ENCODE measurements at regions not wholly inside any gene's neighbourhood (a gene's known extent, or its start where the extent isn't known, plus 50 kb on each side); places are given as distances from the start of the nearest gene placed in this dataset.

DNA sequence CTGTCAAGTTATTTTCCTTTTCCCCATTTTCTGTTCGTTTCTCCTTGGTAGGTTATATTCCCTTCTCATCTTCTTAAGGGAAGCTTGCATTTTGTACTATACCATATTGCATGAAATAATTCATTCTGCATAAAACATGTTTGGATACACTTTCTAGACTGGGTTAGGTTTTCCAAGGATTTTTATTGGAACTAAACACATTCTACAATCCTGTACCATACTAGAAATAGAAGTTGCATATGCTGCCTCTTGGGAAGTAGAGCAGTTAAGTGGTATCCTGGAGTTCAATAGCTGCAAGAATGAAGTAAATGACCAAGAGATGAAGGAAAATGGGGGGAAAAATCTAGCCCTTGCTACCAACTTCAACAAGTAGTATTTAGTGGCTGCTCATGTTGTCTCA is 393.7 kb upstream of the SLIT2 start:
- no peaks in the 10 kb centered on the region for H3K9me3 ChIP-seq (ENCODE audit: insufficient read depth, low read depth)
- TF ChIP-seq, protein P1, sequence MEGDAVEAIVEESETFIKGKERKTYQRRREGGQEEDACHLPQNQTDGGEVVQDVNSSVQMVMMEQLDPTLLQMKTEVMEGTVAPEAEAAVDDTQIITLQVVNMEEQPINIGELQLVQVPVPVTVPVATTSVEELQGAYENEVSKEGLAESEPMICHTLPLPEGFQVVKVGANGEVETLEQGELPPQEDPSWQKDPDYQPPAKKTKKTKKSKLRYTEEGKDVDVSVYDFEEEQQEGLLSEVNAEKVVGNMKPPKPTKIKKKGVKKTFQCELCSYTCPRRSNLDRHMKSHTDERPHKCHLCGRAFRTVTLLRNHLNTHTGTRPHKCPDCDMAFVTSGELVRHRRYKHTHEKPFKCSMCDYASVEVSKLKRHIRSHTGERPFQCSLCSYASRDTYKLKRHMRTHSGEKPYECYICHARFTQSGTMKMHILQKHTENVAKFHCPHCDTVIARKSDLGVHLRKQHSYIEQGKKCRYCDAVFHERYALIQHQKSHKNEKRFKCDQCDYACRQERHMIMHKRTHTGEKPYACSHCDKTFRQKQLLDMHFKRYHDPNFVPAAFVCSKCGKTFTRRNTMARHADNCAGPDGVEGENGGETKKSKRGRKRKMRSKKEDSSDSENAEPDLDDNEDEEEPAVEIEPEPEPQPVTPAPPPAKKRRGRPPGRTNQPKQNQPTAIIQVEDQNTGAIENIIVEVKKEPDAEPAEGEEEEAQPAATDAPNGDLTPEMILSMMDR (conservative IDR thresholded peaks at IDR 0.05) = no peak
- no peak for TF ChIP-seq EZH2 (IDR thresholded peaks at IDR 0.05; ENCODE audit: low read depth)
- H3K4me2 ChIP-seq = no peak overlapping the region
- no peaks in the 10 kb centered on the region for H3F3A ChIP-seq (ENCODE audit: insufficient read depth, low read depth)
- no peak overlapping the region for H3K4me3 ChIP-seq
- H3K36me3 ChIP-seq (ENCODE audit: low read depth) = no peaks in the 10 kb centered on the region
- H3K4me1 ChIP-seq (replicated peaks; ENCODE audit: insufficient read depth) = no peaks in the 10 kb centered on the region
- no peaks in the 10 kb centered on the region for H3K9me2 ChIP-seq (ENCODE audit: insufficient read depth)
- ChIA-PET POLR2A (ENCODE audit: unreplicated experiment) (no interaction called here), CTCF (no interaction called here)
- BruUV-seq (replicated peaks) = no TSS peak
- no peaks in the 10 kb centered on the region for H4K20me1 ChIP-seq (ENCODE audit: insufficient read depth)
- DNase-seq = no peak
- H2AFZ ChIP-seq = no peak overlapping the region
- intact Hi-C loops (cut with micrococcal nuclease; ENCODE audit: unreplicated experiment) = no loop called here
- no peak overlapping the region for H3K27ac ChIP-seq
- H3K79me2 ChIP-seq (ENCODE audit: low read depth) = no peaks in the 10 kb centered on the region
- no peaks in the 10 kb centered on the region for H3K27me3 ChIP-seq (ENCODE audit: insufficient read depth, low read depth)

DNA sequence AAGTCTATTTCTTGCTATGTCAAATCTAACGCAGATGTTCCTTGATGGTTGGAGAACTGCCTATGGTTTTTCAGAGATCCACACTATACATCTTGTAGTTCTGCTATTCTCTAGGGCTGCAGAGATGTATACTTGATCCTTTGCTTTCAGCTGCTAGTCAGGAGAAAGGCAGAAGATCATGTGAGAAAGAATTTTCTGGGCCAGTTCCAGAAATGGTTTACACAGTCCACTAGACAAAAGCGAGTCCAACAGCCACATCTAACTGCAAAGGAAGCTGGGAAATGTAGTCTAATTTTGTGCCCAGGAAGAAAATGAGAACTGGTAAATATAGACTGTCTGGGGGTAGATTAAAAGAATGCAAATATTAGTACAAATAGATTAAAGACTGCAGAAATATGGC is 394.3 kb upstream of the SLIT2 start:
- no peak overlapping the region for H3K27ac ChIP-seq
- no peak overlapping the region for H2AFZ ChIP-seq
- POLR2A ChIA-PET (ENCODE audit: unreplicated experiment) = no interaction called here
- TF ChIP-seq EZH2 (IDR thresholded peaks at IDR 0.05; ENCODE audit: low read depth) = no peak
- TF ChIP-seq, protein P1 (conservative IDR thresholded peaks at IDR 0.05) = no peak
- H3K36me3 ChIP-seq (ENCODE audit: low read depth) = no peaks in the 10 kb centered on the region
- no peaks in the 10 kb centered on the region for H3K4me1 ChIP-seq (replicated peaks; ENCODE audit: insufficient read depth)
- intact Hi-C loops (cut with micrococcal nuclease; ENCODE audit: unreplicated experiment) = no loop called here
- no peaks in the 10 kb centered on the region for H3K9me3 ChIP-seq (ENCODE audit: insufficient read depth, low read depth)
- H3K4me2 ChIP-seq = no peak overlapping the region
- H3K9me2 ChIP-seq (ENCODE audit: insufficient read depth) = no peaks in the 10 kb centered on the region
- CTCF ChIA-PET = no interaction called here
- DNase-seq = no peak
- no peaks in the 10 kb centered on the region for H4K20me1 ChIP-seq (ENCODE audit: insufficient read depth)
- no peaks in the 10 kb centered on the region for H3K79me2 ChIP-seq (ENCODE audit: low read depth)
- H3K27me3 ChIP-seq (ENCODE audit: insufficient read depth, low read depth) = no peaks in the 10 kb centered on the region
- BruUV-seq (replicated peaks) = no TSS peak
- no peaks in the 10 kb centered on the region for H3F3A ChIP-seq (ENCODE audit: insufficient read depth, low read depth)
- no peak overlapping the region for H3K4me3 ChIP-seq

DNA sequence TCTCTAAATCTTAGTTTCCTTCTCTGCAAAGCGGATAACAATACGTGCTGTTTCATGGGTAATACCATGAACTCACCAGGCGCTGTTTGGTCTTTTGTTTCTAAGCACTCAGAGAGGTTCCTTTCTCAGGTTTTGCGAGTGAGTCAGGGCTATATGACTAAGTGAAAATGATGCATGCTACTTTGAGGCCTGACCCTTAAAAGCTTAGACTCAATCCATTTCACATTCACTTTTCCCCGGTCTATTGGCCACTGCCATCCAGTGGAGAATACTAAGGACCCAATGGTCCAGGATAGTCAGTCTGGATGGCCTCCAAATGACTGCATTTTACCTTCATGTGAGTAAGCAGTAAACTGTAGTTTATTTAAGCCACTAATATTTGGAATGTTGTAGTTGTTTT is 400.8 kb upstream of the SLIT2 start:
- H3K4me2 ChIP-seq = no peak overlapping the region
- H3F3A ChIP-seq (ENCODE audit: insufficient read depth, low read depth) = no peaks in the 10 kb centered on the region
- ChIA-PET POLR2A (ENCODE audit: unreplicated experiment) (no interaction called here), CTCF (no interaction called here)
- H2AFZ ChIP-seq = no peak overlapping the region
- H3K79me2 ChIP-seq (ENCODE audit: low read depth) = no peaks in the 10 kb centered on the region
- H4K20me1 ChIP-seq (ENCODE audit: insufficient read depth) = no peaks in the 10 kb centered on the region
- no peaks in the 10 kb centered on the region for H3K9me2 ChIP-seq (ENCODE audit: insufficient read depth)
- H3K36me3 ChIP-seq (ENCODE audit: low read depth) = no peaks in the 10 kb centered on the region
- H3K27ac ChIP-seq = no peak overlapping the region
- H3K27me3 ChIP-seq (ENCODE audit: insufficient read depth, low read depth) = no peaks in the 10 kb centered on the region
- intact Hi-C loops (cut with micrococcal nuclease; ENCODE audit: unreplicated experiment) = loop anchor here (1.0 kb wide), 1 partner anchor 112 kb away; no protein-coding TSS in a partner anchor
- TF ChIP-seq, protein P1 (conservative IDR thresholded peaks at IDR 0.05) = no peak
- TF ChIP-seq EZH2 (IDR thresholded peaks at IDR 0.05; ENCODE audit: low read depth) = no peak
- H3K9me3 ChIP-seq (ENCODE audit: insufficient read depth, low read depth) = no peaks in the 10 kb centered on the region
- BruUV-seq (replicated peaks) = no TSS peak
- no peak overlapping the region for H3K4me3 ChIP-seq
- H3K4me1 ChIP-seq (replicated peaks; ENCODE audit: insufficient read depth) = no peaks in the 10 kb centered on the region
- DNase-seq = peak in 1 of 2 experiments; percentile 16

All from PC-9 (cell line).